ENCODE measurements at regions not wholly inside any gene's neighbourhood (a gene's known extent, or its start where the extent isn't known, plus 50 kb on each side); places are given as distances from the start of the nearest gene placed in this dataset.

DNA sequence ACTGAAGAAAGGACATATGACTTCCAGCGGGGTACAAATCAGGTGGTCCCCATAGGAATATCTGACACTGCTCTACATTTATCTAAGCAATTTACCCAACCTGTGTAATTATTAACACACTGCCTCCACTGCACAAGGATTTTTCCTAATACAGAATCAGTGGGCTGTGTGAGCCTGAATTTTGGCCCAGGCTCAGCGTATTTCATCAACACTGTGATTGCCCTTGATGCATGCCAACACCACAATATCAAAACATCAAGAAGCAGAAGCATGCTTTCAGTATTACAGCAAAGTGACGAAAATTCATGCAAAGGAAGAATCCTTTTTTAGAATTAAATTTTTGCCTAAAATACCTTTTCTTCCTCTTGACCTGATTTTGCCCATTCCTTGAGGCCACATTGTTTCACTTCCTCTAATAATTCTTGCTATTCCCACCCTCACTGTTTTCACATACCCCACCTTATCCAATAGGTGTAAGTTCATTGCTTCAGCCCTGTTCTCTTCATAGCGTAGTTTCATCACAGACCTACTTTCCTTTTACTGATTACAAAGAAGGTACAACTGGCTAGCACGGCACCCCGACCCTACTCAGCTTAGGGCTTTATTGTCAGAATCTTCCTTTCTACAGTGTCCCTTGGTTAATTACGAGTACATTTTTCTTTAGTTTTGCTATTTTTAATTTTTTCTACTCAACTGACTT, 83.7 kb upstream of the PTCHD4 start:
- DNase-seq (ENCODE audit: low spot score in 2 of 2) (no peak), ATAC-seq (no peak)
- Mint-ChIP-seq H3K36me3 (no peaks in the 10 kb centered on the region), H3K27ac (no peak overlapping the region), H3K9me3 (no peaks in the 10 kb centered on the region)

DNA sequence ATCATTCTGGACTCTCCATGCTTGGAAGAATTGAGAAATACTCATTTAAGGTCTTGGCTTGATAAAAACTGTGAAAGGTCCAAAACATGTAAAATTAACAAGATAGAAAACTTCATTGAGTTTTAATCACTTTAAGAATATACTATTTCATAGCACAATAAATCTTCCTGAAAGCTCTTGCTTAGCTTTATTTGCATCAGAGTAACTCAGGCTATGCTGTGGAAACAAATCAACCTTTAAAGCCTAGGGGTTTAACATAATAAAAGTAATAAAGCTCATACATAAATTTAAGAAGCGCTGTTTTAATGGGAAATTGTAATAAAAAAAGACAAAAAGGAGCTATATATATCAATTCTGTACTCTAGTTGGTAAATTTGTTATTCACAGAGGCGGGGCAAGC, 77.2 kb upstream of the PTCHD4 start:
- ATAC-seq (no peak), DNase-seq (ENCODE audit: low spot score in 2 of 2) (no peak)
- Mint-ChIP-seq H3K36me3 (no peaks in the 10 kb centered on the region), H3K9me3 (peaks cover 5 to 9% of the 10 kb centered on the region in 2 donors), H3K27ac (no peak overlapping the region)

DNA sequence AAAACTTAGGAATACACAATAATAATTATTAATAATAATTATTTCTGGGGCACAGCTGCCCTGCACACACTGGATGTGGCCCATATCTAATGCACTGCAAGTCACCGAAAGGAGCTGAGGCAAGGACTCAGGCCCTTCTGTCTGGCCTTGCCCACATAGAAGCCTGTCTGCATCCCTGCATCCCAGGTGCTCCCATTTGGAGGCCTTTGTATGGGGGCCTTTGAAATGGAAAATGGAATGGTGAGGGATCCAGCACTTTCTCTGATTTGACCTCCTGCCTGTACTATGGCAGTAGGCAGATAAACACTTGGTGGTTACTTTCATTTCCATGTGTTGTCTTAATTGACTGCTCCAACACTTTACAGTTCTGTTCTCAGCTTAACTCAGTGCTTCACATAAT, 75.7 kb upstream of the PTCHD4 start:
- Mint-ChIP-seq H3K36me3 (no peaks in the 10 kb centered on the region), H3K27ac (no peak overlapping the region), H3K9me3 (peaks cover 8 to 9% of the 10 kb centered on the region in 2 donors)
- ATAC-seq (no peak), DNase-seq (ENCODE audit: low spot score in 2 of 2) (no peak)

DNA sequence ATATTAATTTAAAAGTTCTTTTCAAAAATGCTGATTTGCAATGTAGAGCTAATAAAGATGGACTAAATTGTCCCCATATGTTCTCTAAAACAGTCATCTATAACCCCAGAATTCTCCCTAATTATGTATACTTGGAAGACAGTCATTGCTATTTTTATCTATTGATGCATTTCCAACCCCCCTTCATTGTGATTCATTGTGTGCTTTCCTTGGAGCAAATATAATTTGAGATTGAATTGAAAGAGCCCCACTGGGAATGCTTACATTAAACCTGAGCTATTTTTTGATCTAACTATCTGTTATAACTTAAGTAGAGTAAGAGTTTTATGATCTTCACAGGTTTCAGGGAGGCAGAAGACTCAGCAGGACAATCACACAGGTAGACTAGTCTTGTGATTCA, 73.7 kb upstream of the PTCHD4 start:
- no peak for DNase-seq (ENCODE audit: low spot score in 2 of 2)
- Mint-ChIP-seq H3K27ac (no peak overlapping the region), H3K9me3 (peaks cover 8 to 9% of the 10 kb centered on the region in 2 donors), H3K36me3 (no peaks in the 10 kb centered on the region)
- ATAC-seq = no peak

DNA sequence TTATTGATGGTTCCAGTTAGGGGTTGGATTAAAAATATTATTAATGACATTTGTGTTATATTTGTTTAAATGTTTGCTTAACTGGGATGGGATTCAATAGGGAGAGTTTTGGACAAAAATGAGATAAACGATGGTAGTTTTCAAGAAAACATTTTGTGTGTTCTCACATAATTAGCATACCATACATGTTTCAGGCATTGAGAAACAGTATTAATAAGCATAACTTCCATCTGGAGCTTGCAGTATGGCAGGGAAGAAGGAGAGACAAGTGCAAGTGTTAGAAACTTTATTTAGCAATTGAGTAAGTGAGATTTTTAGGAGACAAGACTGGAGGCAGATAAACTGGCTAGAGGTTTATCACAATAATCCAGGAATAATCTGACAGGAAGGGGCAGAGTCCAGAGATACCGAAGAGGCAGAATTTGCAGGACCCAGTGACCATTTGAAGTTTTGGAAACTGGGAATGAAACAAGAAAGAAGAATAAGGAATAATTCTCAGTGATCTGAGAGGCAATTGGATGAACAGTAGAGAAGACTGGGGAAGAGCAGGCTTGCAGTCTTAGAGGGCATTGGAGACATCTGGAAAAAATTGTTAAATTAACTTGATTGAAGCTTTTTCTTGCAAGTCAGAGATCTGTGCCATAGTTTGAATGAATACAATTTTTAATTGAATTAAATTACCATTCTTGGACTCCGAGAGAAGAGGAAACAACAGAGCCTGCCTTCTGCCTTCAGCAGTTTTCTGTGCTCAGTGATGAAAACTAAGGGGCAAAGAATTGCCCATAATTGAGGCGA, 73.0 kb upstream of the PTCHD4 start:
- ATAC-seq (no peak), DNase-seq (ENCODE audit: low spot score in 2 of 2) (no peak)
- Mint-ChIP-seq H3K27ac (no peak overlapping the region), H3K9me3 (peaks cover 8 to 9% of the 10 kb centered on the region in 2 donors), H3K36me3 (no peaks in the 10 kb centered on the region)

DNA sequence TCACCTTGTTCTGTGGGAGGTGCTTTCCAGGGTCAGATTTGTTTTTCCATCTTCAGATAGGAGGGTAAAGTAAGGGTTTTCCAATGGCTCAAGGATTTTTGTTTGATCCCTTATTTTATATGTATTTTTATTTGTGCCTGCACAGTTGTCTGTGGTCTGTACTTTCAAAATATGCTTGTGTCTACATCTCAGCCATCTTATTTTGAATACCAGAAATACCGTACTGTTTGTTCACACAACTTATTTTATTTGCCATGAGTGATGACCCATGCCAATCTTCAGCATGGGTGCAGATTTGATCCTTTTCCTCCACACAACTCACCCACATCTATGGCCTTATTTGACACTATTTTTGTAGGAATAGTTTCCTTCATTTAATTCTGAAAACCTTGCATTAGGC, 72.2 kb upstream of the PTCHD4 start:
- Mint-ChIP-seq H3K27ac (no peak overlapping the region), H3K9me3 (peaks cover 8 to 9% of the 10 kb centered on the region in 2 donors), H3K36me3 (no peaks in the 10 kb centered on the region)
- DNase-seq (ENCODE audit: low spot score in 2 of 2) = no peak
- ATAC-seq = no peak

DNA sequence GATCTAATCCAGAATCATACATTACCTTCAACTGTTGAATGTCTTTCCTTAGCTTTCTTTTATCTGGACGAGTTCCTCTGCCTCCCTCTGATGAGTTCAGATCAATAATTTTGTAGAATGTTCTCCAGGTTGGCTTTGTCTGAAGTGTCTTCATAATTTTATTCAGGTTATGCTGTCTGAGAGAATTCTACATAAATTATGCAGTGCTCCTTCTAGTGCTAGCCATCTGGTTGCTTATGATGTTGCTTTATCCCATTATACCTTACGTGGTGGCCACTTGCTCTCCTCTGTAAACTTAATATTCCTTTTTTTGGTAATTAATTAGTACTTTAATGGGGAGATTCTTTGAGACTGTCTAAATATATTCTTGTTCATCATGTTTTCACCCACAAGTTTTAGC, 67.7 kb upstream of the PTCHD4 start:
- no peak for DNase-seq (ENCODE audit: low spot score in 2 of 2)
- no peaks in the 10 kb centered on the region for H3K36me3 Mint-ChIP-seq
- H3K9me3 Mint-ChIP-seq = peaks cover under 1 to 4% of the 10 kb centered on the region in 2 donors
- H3K27ac Mint-ChIP-seq = no peak overlapping the region
- no peak for ATAC-seq

DNA sequence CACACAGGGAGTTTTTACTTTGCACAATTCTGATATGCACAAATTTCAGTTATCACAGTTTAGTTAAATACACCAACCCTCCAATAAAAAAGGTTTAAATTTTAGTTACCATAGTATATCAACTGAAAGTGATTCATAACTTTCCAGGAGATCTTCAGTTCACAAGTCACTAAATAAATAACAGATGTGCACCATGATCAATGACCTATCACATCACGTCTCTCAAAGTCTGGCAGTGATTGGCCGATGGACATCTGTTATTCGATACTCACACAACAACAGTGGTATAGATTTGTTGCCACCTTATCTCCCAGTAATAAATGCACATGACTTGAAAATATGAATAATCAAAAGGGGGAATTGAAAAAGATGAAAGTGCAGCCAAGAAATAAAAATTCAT, 66.8 kb upstream of the PTCHD4 start:
- DNase-seq (ENCODE audit: low spot score in 2 of 2) (no peak), ATAC-seq (no peak)
- Mint-ChIP-seq H3K27ac (no peak overlapping the region), H3K36me3 (no peaks in the 10 kb centered on the region), H3K9me3 (peaks cover 0 to 3% of the 10 kb centered on the region in 2 donors)

DNA sequence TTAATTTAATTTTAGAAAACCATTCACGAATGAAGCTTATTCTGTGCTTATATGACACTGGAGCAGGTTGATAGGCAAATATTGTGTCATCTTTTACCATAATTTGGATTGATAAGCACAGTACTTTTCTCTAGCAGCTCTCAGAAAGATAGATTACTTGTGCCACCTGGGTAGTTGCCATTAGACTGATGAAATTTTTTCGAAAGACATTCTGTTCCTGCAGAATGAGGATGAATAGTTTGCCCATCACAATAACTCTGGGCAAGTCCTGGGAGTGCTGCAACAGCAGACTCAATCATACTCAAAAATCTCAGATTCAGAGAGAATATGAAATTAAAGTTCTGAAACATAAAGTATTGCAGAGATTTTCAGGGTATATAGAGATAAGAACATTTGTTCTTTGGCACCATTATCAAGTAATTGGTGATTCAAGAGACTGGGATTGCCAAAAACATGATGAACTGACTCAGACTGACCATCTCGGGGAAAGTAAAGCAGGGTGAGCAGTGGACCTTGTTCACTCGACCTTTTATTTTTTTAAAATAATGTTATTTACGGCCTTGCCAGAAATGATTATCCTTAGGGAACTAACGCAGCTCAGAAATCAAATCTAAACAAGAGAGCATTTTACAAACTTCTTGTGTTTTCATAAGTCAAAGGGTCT, 65.8 kb upstream of the PTCHD4 start:
- ATAC-seq (no peak), DNase-seq (ENCODE audit: low spot score in 2 of 2) (no peak)
- H3K36me3 Mint-ChIP-seq = no peaks in the 10 kb centered on the region

DNA sequence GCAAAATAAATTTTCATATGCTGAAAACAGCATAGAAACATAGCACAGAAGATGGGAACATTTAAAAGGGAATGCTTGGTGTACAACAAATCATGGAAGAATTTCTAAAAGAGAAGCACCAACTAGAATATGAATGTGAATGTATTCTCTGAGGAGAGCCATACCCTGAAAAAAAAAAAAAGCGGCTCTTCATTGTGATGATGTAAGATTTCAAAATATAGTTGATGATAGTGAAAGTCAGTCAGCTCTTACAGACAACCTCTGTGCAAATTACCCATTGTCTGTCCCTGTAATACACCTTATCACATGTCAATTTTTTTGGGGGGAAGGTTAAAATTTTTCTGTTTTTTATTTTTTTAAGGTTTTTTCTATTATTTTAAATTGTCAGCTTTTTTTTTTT, 58.6 kb upstream of the PTCHD4 start:
- H3K36me3 Mint-ChIP-seq = no peaks in the 10 kb centered on the region
- H3K27ac Mint-ChIP-seq = no peak overlapping the region
- ATAC-seq = no peak
- DNase-seq (ENCODE audit: low spot score in 2 of 2) = no peak
- H3K9me3 Mint-ChIP-seq = no peaks in the 10 kb centered on the region

More for the DNA sequence above, 65.8 kb upstream of the PTCHD4 start:
- Mint-ChIP-seq H3K27ac (no peak overlapping the region), H3K9me3 (no peaks in the 10 kb centered on the region)

Data from activated naive CD4-positive, alpha-beta T cell treated with anti-CD3 and anti-CD28 coated beads, Interleukin-2, amount 50 U/mL, for 72 hours (primary cell).